Liver (tissue), 7 donors: ENCODE measurements at regions not wholly inside any gene's neighbourhood (a gene's known extent, or its start where the extent isn't known, plus 50 kb on each side); places are given as distances from the start of the nearest gene placed in this dataset.

Experiments
- DNase-seq: peaks from one replicate; pipeline ENCODE4 v3.0.0-alpha.2; 2017; ENCODE audit warnings: low spot score
- H3K27ac ChIP-seq, 2 donors: one replicate each; pipeline ENCODE4 v1.7.0; 2013; ENCODE audit warnings: inconsistent platforms in 2 of 2, low read length in 2 of 2, control low read depth in 1 of 2, low read depth in 1 of 2, mild to moderate bottlenecking in 1 of 2
- H3K27me3 ChIP-seq, 4 donors: one replicate each; pipeline versions ENCODE4 v1.6.1 to v1.7.0; 2013; ENCODE audit warnings: low read length in 3 of 4, inconsistent platforms in 1 of 4, mild to moderate bottlenecking in 1 of 4, moderate library complexity in 1 of 4; ENCODE audit not compliant: control insufficient read depth in 4 of 4, insufficient read depth in 4 of 4
- H3K36me3 ChIP-seq, 4 donors: one replicate each; pipeline versions ENCODE4 v1.6.1 to v1.7.0; 2013; ENCODE audit warnings: low read length in 3 of 4, mild to moderate bottlenecking in 3 of 4, low read depth in 1 of 4, moderate library complexity in 1 of 4; ENCODE audit not compliant: control insufficient read depth in 4 of 4, insufficient read depth in 3 of 4
- H3K4me1 ChIP-seq, 4 donors: one replicate each; pipeline versions ENCODE4 v1.6.1 to v1.7.0; 2013; ENCODE audit warnings: low read length in 3 of 4, mild to moderate bottlenecking in 3 of 4, moderate library complexity in 1 of 4; ENCODE audit not compliant: control insufficient read depth in 4 of 4, insufficient read depth in 4 of 4
- H3K4me3 ChIP-seq, 3 donors: one replicate each; pipeline versions ENCODE4 v1.6.1 to v1.7.0; 2013; ENCODE audit warnings: low read length in 3 of 3, control low read depth in 1 of 3, low read depth in 1 of 3, mild to moderate bottlenecking in 1 of 3
- H3K9ac ChIP-seq, 2 donors: one replicate each; pipeline ENCODE4 v1.7.0; 2013; ENCODE audit warnings: low read length in 2 of 2, mild to moderate bottlenecking in 2 of 2, moderate library complexity in 2 of 2, control low read depth in 1 of 2, low read depth in 1 of 2
- H3K9me3 ChIP-seq, 4 donors: one replicate each; pipeline versions ENCODE4 v1.6.1 to v1.7.0; 2013; ENCODE audit warnings: low read length in 3 of 4; ENCODE audit not compliant: control insufficient read depth in 4 of 4
- EGR1 ChIP-seq, 2 donors: IDR thresholded peaks; 2 replicates each; pipeline ENCODE4 v1.6.1; 2016 to 2018; ENCODE audit warnings: antibody characterized with exemption in 2 of 2, low read depth in 2 of 2
- FOXA1 ChIP-seq: IDR thresholded peaks from 2 replicates; pipeline ENCODE4 v1.6.1; 2016; ENCODE audit warnings: antibody characterized with exemption
- FOXA2 ChIP-seq: IDR thresholded peaks from 2 replicates; pipeline ENCODE4 v1.6.1; 2016; ENCODE audit warnings: antibody characterized with exemption
- GABPA ChIP-seq, 2 donors: IDR thresholded peaks in 1 of 2; conservative IDR thresholded peaks in 1 of 2; 2 replicates each; pipeline ENCODE4 v1.6.1; 2016; ENCODE audit warnings: antibody characterized with exemption in 2 of 2, mild to moderate bottlenecking in 1 of 2, moderate library complexity in 1 of 2
- HNF4A ChIP-seq, 2 donors: conservative IDR thresholded peaks; 2 replicates each; pipeline ENCODE4 v1.6.1; 2016; ENCODE audit warnings: antibody characterized with exemption in 2 of 2, mild to moderate bottlenecking in 2 of 2
- JUND ChIP-seq, 2 donors: IDR thresholded peaks; 2 replicates each; pipeline ENCODE4 v1.6.1; 2016; ENCODE audit warnings: antibody characterized with exemption in 2 of 2
- NR2F2 ChIP-seq: IDR thresholded peaks from 2 replicates; pipeline ENCODE4 v1.6.1; 2016; ENCODE audit warnings: antibody characterized with exemption
- RXRA ChIP-seq, 2 donors: IDR thresholded peaks; 2 replicates each; pipeline ENCODE4 v1.6.1; 2017 to 2018; ENCODE audit warnings: antibody characterized with exemption in 2 of 2, mild to moderate bottlenecking in 1 of 2
- SP1 ChIP-seq: IDR thresholded peaks from 2 replicates; pipeline ENCODE4 v1.6.1; 2018; ENCODE audit warnings: antibody characterized with exemption, mild to moderate bottlenecking
- TAF1 ChIP-seq: conservative IDR thresholded peaks from 2 replicates; pipeline ENCODE4 v1.6.1; 2016; ENCODE audit warnings: antibody characterized with exemption, mild to moderate bottlenecking
- YY1 ChIP-seq: IDR thresholded peaks from 2 replicates; pipeline ENCODE4 v1.6.1; 2016; ENCODE audit warnings: antibody characterized with exemption, mild to moderate bottlenecking
- WGBS: extraction: QIAGEN DNeasy Blood & Tissue Kit; methylation state at CpG from one replicate; pipeline ENCODE4 v1.1.7; 2013; 5-methylcytosine and 5-hydroxymethylcytosine counted together
- TF ChIP-seq, protein P1 (sequence below): IDR thresholded peaks from 2 replicates; pipeline ENCODE4 v1.6.1; 2016; ENCODE audit warnings: antibody characterized with exemption
- TF ChIP-seq, protein P2 (sequence below): IDR thresholded peaks from 2 replicates; pipeline ENCODE4 v1.6.1; 2016; ENCODE audit warnings: antibody characterized with exemption
- TF ChIP-seq, protein P3 (sequence below): IDR thresholded peaks from 2 replicates; pipeline ENCODE4 v1.6.1; 2016; ENCODE audit warnings: antibody characterized with exemption, mild to moderate bottlenecking
- donor health status: healthy.
- donor health status: healthy.
- donor health status: healthy.
- donor health status: healthy.

DNA sequence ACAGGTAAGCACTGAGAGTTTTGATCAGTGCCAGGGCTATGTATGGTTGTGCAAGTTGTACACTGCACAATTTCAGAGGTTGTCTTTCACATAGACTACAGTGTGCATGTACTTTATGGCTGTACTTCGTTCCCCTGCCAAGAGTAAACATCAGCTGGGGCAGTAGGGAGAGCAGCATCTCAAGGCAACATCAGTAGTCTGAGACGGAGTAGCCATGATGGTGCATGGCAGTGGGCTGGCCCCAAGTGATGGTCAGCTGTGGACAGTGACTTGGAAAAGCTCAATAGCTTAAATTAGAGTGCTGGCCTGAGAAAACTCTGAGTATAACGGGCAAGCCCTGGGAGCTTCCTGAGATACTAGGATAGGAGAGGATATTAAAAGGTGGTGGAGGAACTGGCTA is 165.5 kb downstream of the TFAP2B start (continued):
- TF ChIP-seq, protein P1, sequence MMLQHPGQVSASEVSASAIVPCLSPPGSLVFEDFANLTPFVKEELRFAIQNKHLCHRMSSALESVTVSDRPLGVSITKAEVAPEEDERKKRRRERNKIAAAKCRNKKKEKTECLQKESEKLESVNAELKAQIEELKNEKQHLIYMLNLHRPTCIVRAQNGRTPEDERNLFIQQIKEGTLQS, result no peak

DNA sequence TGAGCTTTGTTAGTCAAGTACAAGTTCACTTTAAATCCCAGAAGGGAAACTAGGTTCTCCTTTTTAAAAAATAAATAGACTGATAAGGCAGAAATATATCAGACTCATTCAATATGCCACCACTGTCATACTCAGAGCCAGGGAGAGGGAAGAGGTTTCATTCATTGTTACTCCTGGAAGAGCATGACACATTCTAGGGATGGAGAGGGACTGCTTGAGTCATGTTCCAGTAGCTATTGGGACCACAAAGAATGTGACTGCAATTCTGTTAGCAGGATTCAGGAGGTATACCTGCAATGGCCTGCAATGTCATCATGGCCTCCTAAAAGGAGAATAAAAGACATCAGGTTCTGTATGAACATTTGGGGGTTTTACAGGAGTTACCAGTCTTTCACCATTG is 167.6 kb downstream of the TFAP2B start:
- no peak for DNase-seq
- Histone ChIP-seq H3K4me3 (no peak overlapping the region), H3K4me1 (no peaks in the 10 kb centered on the region), H3K36me3 (no peaks in the 10 kb centered on the region), H3K9ac (no peak overlapping the region), H3K27ac (no peak overlapping the region), H3K9me3 (no peaks in the 10 kb centered on the region), H3K27me3 (no peaks in the 10 kb centered on the region)
- TF ChIP-seq, protein P1, result no peak
- TF ChIP-seq, protein P2, sequence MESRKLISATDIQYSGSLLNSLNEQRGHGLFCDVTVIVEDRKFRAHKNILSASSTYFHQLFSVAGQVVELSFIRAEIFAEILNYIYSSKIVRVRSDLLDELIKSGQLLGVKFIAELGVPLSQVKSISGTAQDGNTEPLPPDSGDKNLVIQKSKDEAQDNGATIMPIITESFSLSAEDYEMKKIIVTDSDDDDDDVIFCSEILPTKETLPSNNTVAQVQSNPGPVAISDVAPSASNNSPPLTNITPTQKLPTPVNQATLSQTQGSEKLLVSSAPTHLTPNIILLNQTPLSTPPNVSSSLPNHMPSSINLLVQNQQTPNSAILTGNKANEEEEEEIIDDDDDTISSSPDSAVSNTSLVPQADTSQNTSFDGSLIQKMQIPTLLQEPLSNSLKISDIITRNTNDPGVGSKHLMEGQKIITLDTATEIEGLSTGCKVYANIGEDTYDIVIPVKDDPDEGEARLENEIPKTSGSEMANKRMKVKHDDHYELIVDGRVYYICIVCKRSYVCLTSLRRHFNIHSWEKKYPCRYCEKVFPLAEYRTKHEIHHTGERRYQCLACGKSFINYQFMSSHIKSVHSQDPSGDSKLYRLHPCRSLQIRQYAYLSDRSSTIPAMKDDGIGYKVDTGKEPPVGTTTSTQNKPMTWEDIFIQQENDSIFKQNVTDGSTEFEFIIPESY, result no peak
- TF ChIP-seq RXRA (IDR thresholded peaks at IDR 0.05) (no peak), FOXA1 (no peak), EGR1 (IDR thresholded peaks at IDR 0.05; ENCODE audit: low read depth in 2 of 2) (no peak), HNF4A (conservative IDR thresholded peaks at IDR 0.05) (no peak)

DNA sequence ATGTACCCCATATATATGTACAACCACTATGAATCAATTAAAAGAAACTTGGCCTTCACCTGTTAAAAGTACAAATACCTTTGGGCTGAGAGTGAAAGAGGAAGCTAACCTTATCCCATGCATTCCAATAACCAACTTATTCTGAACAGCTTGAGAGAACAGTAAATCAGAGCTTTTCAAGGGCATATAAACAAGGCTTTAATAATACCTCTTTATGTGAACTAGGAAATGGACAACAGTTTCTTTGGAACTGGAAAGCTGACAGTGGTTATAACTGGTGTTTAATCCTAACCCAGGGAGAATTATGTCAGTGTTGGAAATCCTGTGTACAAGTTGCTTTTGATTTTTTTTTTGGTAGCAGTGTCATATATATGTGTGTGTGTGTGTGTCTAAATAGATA is 170.5 kb downstream of the TFAP2B start:
- no peaks in the 10 kb centered on the region for H3K27me3 ChIP-seq
- H3K36me3 ChIP-seq, result no peaks in the 10 kb centered on the region
- TF ChIP-seq GABPA (IDR thresholded peaks at IDR 0.05 in 1 of 2, conservative IDR thresholded peaks at IDR 0.05 in 1 of 2) (no peak), SP1 (no peak), FOXA1 (no peak), YY1 (no peak), TAF1 (no peak), EGR1 (IDR thresholded peaks at IDR 0.05; ENCODE audit: low read depth in 2 of 2) (no peak)
- H3K9ac ChIP-seq, result no peak overlapping the region
- no peak overlapping the region for H3K27ac ChIP-seq
- DNase-seq, result no peak
- H3K4me1 ChIP-seq, result no peaks in the 10 kb centered on the region
- H3K4me3 ChIP-seq, result no peak overlapping the region
- no peaks in the 10 kb centered on the region for H3K9me3 ChIP-seq

DNA sequence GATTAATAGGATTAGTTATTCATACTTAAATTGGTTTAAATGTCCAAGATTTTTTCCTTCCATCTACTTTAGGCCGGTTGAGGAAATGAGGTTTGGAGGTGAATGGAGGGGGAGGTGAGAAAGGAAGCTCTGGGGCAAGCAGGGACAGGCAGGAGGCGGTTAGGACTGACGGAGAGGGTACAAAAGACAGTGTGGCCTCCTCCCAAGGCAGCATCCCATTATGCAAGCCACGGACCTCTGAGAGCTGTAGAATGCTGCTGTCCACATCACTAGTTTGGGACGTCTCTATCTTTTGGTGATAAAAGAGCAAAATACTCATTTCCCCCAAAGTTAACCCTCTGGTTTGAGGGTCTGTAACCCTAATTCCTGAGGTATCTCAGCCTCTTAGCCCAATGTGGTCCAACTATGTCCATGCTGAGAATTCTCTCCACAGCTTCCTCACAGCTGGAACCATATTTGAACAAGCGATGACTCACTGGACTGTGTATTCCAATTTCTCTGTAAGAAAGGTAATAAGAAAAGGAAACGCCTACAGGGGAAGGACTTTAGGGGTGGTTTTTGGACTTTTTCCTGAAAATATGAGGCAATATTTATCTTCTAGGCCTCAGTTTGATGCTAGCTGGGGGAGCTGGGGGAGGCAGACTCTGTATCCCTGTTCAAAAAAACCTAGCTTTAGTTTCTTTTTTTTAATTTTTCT is 172.2 kb downstream of the TFAP2B start:
- Histone ChIP-seq H3K36me3 (no peaks in the 10 kb centered on the region), H3K27ac (no peak overlapping the region), H3K27me3 (no peaks in the 10 kb centered on the region), H3K4me3 (no peak overlapping the region), H3K9me3 (no peaks in the 10 kb centered on the region), H3K4me1 (no peaks in the 10 kb centered on the region), H3K9ac (no peak overlapping the region)
- no peak for DNase-seq
- TF ChIP-seq, protein P2, result no peak
- TF ChIP-seq, protein P3, sequence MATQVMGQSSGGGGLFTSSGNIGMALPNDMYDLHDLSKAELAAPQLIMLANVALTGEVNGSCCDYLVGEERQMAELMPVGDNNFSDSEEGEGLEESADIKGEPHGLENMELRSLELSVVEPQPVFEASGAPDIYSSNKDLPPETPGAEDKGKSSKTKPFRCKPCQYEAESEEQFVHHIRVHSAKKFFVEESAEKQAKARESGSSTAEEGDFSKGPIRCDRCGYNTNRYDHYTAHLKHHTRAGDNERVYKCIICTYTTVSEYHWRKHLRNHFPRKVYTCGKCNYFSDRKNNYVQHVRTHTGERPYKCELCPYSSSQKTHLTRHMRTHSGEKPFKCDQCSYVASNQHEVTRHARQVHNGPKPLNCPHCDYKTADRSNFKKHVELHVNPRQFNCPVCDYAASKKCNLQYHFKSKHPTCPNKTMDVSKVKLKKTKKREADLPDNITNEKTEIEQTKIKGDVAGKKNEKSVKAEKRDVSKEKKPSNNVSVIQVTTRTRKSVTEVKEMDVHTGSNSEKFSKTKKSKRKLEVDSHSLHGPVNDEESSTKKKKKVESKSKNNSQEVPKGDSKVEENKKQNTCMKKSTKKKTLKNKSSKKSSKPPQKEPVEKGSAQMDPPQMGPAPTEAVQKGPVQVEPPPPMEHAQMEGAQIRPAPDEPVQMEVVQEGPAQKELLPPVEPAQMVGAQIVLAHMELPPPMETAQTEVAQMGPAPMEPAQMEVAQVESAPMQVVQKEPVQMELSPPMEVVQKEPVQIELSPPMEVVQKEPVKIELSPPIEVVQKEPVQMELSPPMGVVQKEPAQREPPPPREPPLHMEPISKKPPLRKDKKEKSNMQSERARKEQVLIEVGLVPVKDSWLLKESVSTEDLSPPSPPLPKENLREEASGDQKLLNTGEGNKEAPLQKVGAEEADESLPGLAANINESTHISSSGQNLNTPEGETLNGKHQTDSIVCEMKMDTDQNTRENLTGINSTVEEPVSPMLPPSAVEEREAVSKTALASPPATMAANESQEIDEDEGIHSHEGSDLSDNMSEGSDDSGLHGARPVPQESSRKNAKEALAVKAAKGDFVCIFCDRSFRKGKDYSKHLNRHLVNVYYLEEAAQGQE, result no peak
- TF ChIP-seq, protein P1, result no peak
- TF ChIP-seq SP1 (no peak), GABPA (IDR thresholded peaks at IDR 0.05 in 1 of 2, conservative IDR thresholded peaks at IDR 0.05 in 1 of 2) (no peak), HNF4A (conservative IDR thresholded peaks at IDR 0.05) (no peak), YY1 (no peak), RXRA (IDR thresholded peaks at IDR 0.05) (no peak), FOXA1 (no peak), EGR1 (IDR thresholded peaks at IDR 0.05; ENCODE audit: low read depth in 2 of 2) (no peak), NR2F2 (no peak), FOXA2 (no peak), JUND (IDR thresholded peaks at IDR 0.05) (no peak)
- 92% methylated on average over 7 of the region's 7 CpGs for WGBS
